ENCODE measurements at regions not wholly inside any gene's neighbourhood (a gene's known extent, or its start where the extent isn't known, plus 50 kb on each side); places are given as distances from the start of the nearest gene placed in this dataset.

GRCh38 chr1:58033311-58033710, 513.2 kb downstream of the OMA1 start:
- TF ChIP-seq CTCF (conservative IDR thresholded peaks at IDR 0.05; ENCODE audit: low read length): no peak

GRCh38 chr1:58032611-58033073, 513.9 kb downstream of the OMA1 start:
- no peak for DNase-seq (ENCODE audit: low read depth)
- no peak overlapping the region for H3K4me3 ChIP-seq (ENCODE audit: low read length)
- TF ChIP-seq CTCF (conservative IDR thresholded peaks at IDR 0.05; ENCODE audit: low read length): no peak

More at GRCh38 chr1:58033311-58033710, 513.2 kb downstream of the OMA1 start:
- H3K4me3 ChIP-seq (ENCODE audit: low read length): no peak overlapping the region
- no peak for DNase-seq (ENCODE audit: low read depth)

GRCh38 chr1:58031416-58031815, 515.1 kb downstream of the OMA1 start:
- TF ChIP-seq CTCF (conservative IDR thresholded peaks at IDR 0.05; ENCODE audit: low read length): no peak
- no peak overlapping the region for H3K4me3 ChIP-seq (ENCODE audit: low read length)
- no peak for DNase-seq (ENCODE audit: low read depth)

- no peak for DNase-seq (ENCODE audit: low read depth)
- H3K4me3 ChIP-seq (ENCODE audit: low read length): no peak overlapping the region
- no peak for TF ChIP-seq CTCF (conservative IDR thresholded peaks at IDR 0.05; ENCODE audit: low read length)
Measured at GRCh38 chr1:58030456-58030855, 516.1 kb downstream of the OMA1 start.

- TF ChIP-seq CTCF (conservative IDR thresholded peaks at IDR 0.05; ENCODE audit: low read length): no peak
- no peak overlapping the region for H3K4me3 ChIP-seq (ENCODE audit: low read length)
- no peak for DNase-seq (ENCODE audit: low read depth)
Measured at GRCh38 chr1:58017641-58018040, 528.9 kb downstream of the OMA1 start.

GRCh38 chr1:58013237-58013636, 533.3 kb downstream of the OMA1 start:
- TF ChIP-seq CTCF (conservative IDR thresholded peaks at IDR 0.05; ENCODE audit: low read length): no peak
- no peak for DNase-seq (ENCODE audit: low read depth)
- no peak overlapping the region for H3K4me3 ChIP-seq (ENCODE audit: low read length)

GRCh38 chr1:58011978-58012377, 534.5 kb downstream of the OMA1 start:
- TF ChIP-seq CTCF (conservative IDR thresholded peaks at IDR 0.05; ENCODE audit: low read length): no peak
- DNase-seq (ENCODE audit: low read depth): no peak
- no peak overlapping the region for H3K4me3 ChIP-seq (ENCODE audit: low read length)
